Gastroesophageal sphincter (tissue), 3 donors: ENCODE measurements at regions not wholly inside any gene's neighbourhood (a gene's known extent, or its start where the extent isn't known, plus 50 kb on each side); places are given as distances from the start of the nearest gene placed in this dataset.
"Not testable (repeated sequence)": the region's sequence is repeated elsewhere in the genome, so short reads cannot be mapped to it uniquely, and the experiment has no call there.

Experiments used
- EP300 ChIP-seq: sonication (generic); formaldehyde crosslinking; IDR thresholded peaks from one replicate; pipeline ENCODE4 v1.6.1; 2017; ENCODE audit warnings: antibody characterized with exemption, mild to moderate bottlenecking
- POLR2A ChIP-seq, 2 donors: fragments of 450-650 bp; IDR thresholded peaks; one replicate each; pipeline ENCODE4 v1.6.1; 2017; ENCODE audit warnings: antibody characterized with exemption in 2 of 2, mild to moderate bottlenecking in 2 of 2, moderate library complexity in 1 of 2
- POLR2AphosphoS5 ChIP-seq: sonication (generic); formaldehyde crosslinking; IDR thresholded peaks from one replicate; pipeline ENCODE4 v1.6.1; 2017; ENCODE audit warnings: antibody characterized with exemption
- TF ChIP-seq, protein P1 (sequence below), 4 experiments: fragments of 200-600 bp in 2 of 4; fragments of 450-650 bp in 2 of 4; sonication (generic) in 1 of 4; IDR thresholded peaks; one replicate each; pipeline ENCODE4 v1.5.1; 2017 to 2019; ENCODE audit warnings: antibody characterized with exemption in 4 of 4, mild to moderate bottlenecking in 2 of 4, moderate library complexity in 2 of 4

DNA sequence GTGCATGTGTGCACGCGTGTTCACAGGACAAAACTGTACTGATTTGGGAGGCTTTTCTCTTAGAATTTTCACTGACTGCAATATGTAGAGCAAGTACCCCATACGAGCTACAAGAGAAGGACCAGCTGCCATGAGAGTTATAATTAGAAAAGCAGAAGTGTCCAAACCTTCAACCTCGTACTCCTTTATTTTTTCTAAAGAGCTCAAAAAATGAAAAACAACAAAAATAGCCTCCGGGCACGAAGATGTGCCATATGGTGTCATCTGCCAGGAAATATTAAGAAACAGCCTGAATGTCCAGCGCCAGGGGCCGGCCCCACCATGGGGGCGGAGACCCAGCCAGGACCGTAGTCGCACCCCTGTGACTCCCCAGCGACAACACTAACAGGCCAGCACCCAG lies 84.6 kb downstream of the KCNJ18 start:
- TF ChIP-seq, protein P1, sequence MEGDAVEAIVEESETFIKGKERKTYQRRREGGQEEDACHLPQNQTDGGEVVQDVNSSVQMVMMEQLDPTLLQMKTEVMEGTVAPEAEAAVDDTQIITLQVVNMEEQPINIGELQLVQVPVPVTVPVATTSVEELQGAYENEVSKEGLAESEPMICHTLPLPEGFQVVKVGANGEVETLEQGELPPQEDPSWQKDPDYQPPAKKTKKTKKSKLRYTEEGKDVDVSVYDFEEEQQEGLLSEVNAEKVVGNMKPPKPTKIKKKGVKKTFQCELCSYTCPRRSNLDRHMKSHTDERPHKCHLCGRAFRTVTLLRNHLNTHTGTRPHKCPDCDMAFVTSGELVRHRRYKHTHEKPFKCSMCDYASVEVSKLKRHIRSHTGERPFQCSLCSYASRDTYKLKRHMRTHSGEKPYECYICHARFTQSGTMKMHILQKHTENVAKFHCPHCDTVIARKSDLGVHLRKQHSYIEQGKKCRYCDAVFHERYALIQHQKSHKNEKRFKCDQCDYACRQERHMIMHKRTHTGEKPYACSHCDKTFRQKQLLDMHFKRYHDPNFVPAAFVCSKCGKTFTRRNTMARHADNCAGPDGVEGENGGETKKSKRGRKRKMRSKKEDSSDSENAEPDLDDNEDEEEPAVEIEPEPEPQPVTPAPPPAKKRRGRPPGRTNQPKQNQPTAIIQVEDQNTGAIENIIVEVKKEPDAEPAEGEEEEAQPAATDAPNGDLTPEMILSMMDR (IDR thresholded peaks at IDR 0.05): not testable (repeated sequence)
- not testable (repeated sequence) for TF ChIP-seq POLR2A (IDR thresholded peaks at IDR 0.05); POLR2AphosphoS5; EP300
